Iris pigment epithelial cell (primary cell): ENCODE measurements at regions not wholly inside any gene's neighbourhood (a gene's known extent, or its start where the extent isn't known, plus 50 kb on each side); places are given as distances from the start of the nearest gene placed in this dataset.

ENCODE experiments used
- DNase-seq: peaks from one replicate; pipeline ENCODE4 v3.0.0-alpha.2; 2011; ENCODE audit warnings: low read depth

DNA sequence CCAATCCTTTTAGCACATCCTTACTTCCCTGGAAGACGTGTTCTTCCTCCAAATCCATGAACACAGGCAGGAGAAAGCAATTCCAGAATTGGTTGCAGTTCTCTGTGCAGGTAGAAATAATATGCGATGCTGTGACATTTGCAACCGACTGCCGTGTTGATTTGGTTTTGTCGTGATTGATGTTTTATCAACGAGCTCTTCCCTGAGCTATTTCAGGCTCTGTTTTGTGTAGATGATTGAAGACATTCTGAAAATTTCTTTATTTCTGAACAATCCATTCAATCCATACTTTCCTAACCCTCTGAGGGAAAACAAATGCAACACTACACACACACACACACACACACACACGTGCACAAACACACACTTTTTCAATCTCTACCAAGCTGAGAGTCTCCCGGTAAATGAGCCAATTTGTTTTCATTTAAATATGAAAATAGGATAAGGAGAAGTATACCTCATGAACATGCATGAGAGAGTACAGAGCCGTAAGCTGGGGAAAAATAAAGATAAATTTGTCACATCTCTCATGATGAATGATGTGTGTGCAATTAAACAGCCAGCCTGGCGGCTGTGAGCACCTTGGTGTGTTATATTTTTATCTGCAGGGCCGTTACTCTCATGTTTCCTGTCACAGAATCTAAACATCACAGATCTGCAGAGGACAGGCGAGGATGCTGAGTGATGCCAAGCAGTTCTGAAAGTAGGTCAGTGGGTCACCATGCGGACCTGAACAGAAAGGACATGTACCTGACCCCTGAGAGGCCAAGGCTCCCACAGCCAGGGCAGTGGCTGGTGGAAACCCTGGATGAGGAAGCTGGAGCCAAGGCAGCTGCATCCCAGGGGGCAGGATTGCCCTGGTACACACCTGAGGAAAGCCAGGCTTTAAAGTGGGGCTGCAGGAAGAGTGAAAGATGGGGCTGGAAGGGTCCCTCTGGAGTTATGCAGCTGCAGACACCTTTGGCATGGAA lies 64.8 kb downstream of the PDCL3 start:
- DNase-seq, result no peak

GRCh38 chr2:100628506-100628905 lies 65.7 kb downstream of the PDCL3 start:
- no peak for DNase-seq

GRCh38 chr2:100629309-100629708 lies 66.5 kb downstream of the PDCL3 start:
- no peak for DNase-seq

- DNase-seq, result no peak
Observed at GRCh38 chr2:100630473-100630977, 67.7 kb downstream of the PDCL3 start.

- DNase-seq, result no peak
Observed at GRCh38 chr2:100632037-100632436, 69.2 kb downstream of the PDCL3 start.

DNA sequence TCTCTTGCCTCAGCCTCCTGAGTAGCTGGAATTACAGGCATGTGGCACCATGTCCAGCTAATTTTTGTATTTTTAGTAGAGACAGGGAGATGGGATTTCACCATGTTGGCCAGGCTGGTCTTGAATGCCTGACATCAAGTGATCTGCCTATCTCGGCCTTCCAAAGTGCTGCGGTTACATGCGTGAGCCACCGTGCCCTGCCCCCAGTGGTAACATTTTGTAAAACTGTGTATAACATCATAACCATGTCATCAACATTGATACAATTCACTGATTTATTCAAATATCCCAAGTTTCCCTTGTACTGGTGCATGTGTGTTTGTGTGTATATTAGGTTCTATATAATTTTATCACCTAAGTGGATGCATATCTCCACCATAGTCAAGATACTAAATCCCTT lies 70.0 kb downstream of the PDCL3 start:
- DNase-seq, result no peak

DNA sequence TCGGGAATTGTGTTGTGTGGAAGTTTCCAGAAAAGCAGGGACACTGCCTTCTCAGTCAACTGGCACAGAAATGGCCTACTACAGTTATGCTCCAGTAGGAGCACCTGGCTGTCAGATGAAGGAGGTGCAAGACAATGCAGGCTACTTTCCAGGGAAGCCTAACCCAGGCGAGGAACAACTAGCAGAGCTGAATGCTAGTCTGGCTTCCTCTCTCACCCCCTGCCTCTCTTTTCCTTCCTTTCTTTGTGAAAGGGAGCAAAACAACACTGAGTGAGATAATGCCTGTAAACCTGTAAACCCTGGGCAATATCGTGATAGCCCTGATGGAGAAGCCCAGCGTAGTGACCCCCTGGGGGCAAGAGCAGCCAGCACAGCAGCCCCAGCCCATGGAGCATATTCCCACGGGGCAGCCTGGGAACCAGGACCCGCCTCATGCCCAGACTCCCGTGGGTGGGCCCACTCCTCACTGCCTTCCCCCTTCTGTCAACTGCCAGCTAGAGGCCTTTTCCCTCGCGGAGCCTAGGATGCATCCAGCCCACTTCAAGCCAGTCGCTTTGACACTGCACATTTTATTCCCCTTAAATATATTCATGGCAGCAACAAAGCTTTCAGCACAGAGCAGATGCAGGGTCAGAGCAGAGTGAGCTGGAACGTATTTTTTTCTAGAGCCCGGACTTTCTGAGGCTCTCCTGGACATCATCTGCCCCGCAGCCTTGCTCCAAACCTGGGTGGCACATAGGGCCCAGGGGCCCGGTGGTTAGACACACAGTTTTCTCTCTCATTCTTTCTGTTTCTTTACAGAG lies 77.0 kb downstream of the PDCL3 start:
- no peak for DNase-seq

- peak; percentile 36 for DNase-seq
Observed at GRCh38 chr2:100640431-100641124, 77.8 kb downstream of the PDCL3 start.

DNA sequence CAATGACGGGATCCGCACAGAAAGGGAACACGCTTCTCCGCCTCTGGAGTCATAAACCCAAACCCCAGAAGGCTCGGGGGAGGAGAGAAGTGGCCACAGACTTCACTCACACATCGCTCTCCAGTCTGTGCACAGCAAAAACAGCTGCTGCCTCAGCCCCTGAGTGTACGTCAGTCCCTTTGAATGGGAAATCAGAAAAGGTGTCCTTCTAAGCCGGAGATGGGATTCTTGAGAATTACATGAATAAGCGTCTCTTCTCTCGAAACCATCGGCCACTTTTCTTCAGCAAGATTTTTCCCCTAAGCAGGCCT lies 78.3 kb downstream of the PDCL3 start:
- DNase-seq, result no peak

- no peak for DNase-seq
Observed at GRCh38 chr2:100642425-100642824, 79.6 kb downstream of the PDCL3 start.

GRCh38 chr2:100643467-100643866 lies 80.7 kb downstream of the PDCL3 start:
- no peak for DNase-seq

GRCh38 chr2:100643906-100644501 lies 81.2 kb downstream of the PDCL3 start:
- DNase-seq, result no peak

- DNase-seq, result no peak
Observed at GRCh38 chr2:100645695-100646429, 83.1 kb downstream of the PDCL3 start.

GRCh38 chr2:100647709-100648108 lies 84.9 kb downstream of the PDCL3 start:
- DNase-seq, result no peak

GRCh38 chr2:100650151-100650550 lies 87.4 kb downstream of the PDCL3 start:
- no peak for DNase-seq

- no peak for DNase-seq
Observed at GRCh38 chr2:100653449-100654035, 90.7 kb downstream of the PDCL3 start.

- no peak for DNase-seq
Observed at GRCh38 chr2:100654611-100655010, 91.8 kb downstream of the PDCL3 start.

DNA sequence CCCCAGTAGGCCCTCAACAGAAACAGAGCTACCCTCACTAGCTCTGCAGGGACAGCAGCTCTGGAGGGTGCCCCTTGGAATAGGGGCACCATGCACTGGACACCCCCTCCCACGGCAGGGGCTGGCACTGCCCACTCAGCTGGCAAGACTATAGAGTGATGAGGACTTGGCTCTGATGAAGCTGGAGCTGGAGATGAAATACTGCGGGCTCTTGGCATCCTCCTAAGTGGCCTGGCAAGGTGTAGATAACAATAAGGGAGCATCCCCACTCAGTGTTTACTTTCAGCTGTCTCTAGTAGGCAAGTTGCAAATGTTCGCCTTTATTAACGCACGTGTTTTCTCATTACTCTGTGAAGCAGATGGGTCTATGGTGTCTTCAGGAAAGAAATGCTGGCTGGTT lies 92.7 kb downstream of the PDCL3 start:
- no peak for DNase-seq

GRCh38 chr2:100655936-100656534 lies 93.2 kb downstream of the PDCL3 start:
- DNase-seq, result no peak

- DNase-seq, result no peak
Observed at GRCh38 chr2:100658017-100658416, 95.2 kb downstream of the PDCL3 start.
